ENCODE measurements at regions not wholly inside any gene's neighbourhood (a gene's known extent, or its start where the extent isn't known, plus 50 kb on each side); places are given as distances from the start of the nearest gene placed in this dataset.

- Mint-ChIP-seq H3K27ac (no peak overlapping the region), H3K27me3 (no peaks in the 10 kb centered on the region), H3K4me3 (no peak overlapping the region), H3K36me3 (peaks cover 2% of the 10 kb centered on the region), H3K9me3 (ENCODE audit: low read depth) (peaks cover 2% of the 10 kb centered on the region), H3K4me1 (ENCODE audit: low read depth) (peaks cover 11% of the 10 kb centered on the region)
Measured at GRCh38 chr11:104665641-104666040, 232.6 kb downstream of the CASP12 start.

DNA sequence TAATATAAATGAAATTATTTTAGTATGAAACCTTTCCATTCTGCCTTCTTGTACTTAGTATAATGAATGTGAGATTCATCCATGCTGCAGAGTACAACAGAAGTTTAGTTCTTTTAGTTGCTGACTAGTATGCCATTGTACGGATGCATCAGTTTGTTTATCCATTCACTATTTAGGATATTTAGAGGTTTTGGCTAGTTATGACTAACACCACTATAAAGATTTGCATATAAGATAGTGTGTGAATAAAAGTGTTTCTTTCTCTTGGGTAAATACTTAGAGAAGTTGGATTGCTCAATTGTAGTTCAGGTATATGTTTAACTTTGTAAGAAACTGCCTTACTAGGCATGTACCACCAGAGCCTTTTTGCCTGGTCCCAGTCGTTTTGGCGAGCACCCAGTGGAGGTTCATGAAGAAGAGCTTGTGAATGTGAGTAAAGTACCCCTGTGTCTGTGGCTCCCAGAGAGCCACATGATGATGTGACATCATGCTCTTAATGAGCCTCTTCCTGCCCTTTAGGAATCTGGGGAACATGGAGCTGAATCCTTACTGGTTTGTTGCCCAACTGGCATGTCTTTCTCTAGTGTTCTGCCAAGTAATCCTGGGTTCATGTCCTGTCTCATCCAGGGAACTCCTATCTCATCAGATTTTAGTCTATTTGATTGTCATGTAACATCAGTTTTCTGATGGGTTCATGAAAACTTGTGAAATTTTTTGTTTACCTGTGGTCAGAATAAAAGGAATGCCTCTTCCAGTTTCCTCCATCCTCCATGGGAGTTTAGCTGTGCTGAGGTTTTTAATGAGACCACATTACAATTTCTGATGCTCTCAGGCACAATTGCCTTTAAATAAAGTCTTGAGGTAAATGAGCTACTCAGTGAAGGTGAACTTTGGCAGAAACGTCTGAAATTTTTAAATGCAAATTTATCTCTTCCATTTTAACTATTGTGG lies 234.8 kb downstream of the CASP12 start:
- Mint-ChIP-seq H3K27me3 (no peaks in the 10 kb centered on the region), H3K4me3 (no peak overlapping the region), H3K36me3 (peaks cover 2% of the 10 kb centered on the region)

DNA sequence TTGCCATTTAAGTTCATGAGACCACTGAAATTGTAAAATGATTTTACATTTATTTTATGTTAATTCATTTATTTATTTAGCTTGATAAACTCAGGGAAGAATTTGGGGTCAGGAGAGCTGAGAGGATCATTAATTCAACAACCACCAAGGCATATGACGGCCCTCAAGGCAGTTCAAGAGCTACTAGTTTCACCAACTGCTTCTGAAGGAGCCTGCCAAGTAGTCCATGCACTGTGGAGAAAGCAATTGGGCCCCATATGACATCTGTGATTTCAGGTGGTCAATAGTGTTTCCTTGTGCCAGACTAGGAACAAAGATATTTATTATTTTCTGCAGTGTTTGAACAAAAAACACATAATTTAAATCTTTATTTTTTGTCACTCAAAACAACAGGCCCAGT lies 236.4 kb downstream of the CASP12 start:
- no peak overlapping the region for H3K27ac Mint-ChIP-seq
- H3K9me3 Mint-ChIP-seq (ENCODE audit: low read depth) = peaks cover 3% of the 10 kb centered on the region
- H3K36me3 Mint-ChIP-seq = peaks cover 2% of the 10 kb centered on the region
- no peaks in the 10 kb centered on the region for H3K27me3 Mint-ChIP-seq
- H3K4me1 Mint-ChIP-seq (ENCODE audit: low read depth) = peaks cover 3% of the 10 kb centered on the region
- H3K4me3 Mint-ChIP-seq = no peak overlapping the region

More for the DNA sequence above, 234.8 kb downstream of the CASP12 start:
- Mint-ChIP-seq H3K4me1 (ENCODE audit: low read depth) (peaks cover 2% of the 10 kb centered on the region), H3K9me3 (ENCODE audit: low read depth) (peaks cover 3% of the 10 kb centered on the region), H3K27ac (no peak overlapping the region)

- H3K9me3 Mint-ChIP-seq (ENCODE audit: low read depth) = peaks cover 3% of the 10 kb centered on the region
- no peak overlapping the region for H3K27ac Mint-ChIP-seq
- H3K4me3 Mint-ChIP-seq = no peak overlapping the region
- H3K4me1 Mint-ChIP-seq (ENCODE audit: low read depth) = peaks cover 4% of the 10 kb centered on the region
- H3K36me3 Mint-ChIP-seq = peaks cover 2% of the 10 kb centered on the region
- H3K27me3 Mint-ChIP-seq = no peaks in the 10 kb centered on the region
Measured at GRCh38 chr11:104661471-104661870, 236.8 kb downstream of the CASP12 start.

- Mint-ChIP-seq H3K36me3 (no peaks in the 10 kb centered on the region), H3K4me3 (no peak overlapping the region), H3K9me3 (ENCODE audit: low read depth) (peaks cover 3% of the 10 kb centered on the region), H3K27me3 (no peaks in the 10 kb centered on the region), H3K4me1 (ENCODE audit: low read depth) (peaks cover 7% of the 10 kb centered on the region), H3K27ac (no peak overlapping the region)
Measured at GRCh38 chr11:104658177-104658576, 240.1 kb downstream of the CASP12 start.

DNA sequence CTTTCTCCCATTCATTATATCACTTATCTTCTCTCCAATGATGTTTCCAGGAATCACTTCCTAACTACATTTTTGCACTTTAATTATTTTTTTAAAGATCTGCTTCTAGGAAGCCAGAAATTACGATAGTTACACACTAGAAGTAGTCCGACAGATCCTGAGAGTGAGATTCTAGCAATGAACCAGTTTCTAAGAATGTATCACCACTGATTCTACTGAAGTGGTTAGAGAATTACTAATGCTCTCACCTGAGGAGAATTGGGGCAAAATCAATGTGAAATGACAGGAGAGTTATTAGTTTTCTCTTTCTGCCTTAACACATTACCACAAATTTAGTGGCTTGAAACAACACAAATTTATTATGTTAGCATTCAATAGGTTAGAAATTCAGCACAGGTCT lies 241.2 kb downstream of the CASP12 start:
- peaks cover 3% of the 10 kb centered on the region for H3K9me3 Mint-ChIP-seq (ENCODE audit: low read depth)
- no peak overlapping the region for H3K4me3 Mint-ChIP-seq
- H3K27ac Mint-ChIP-seq = no peak overlapping the region
- H3K4me1 Mint-ChIP-seq (ENCODE audit: low read depth) = peaks cover 8% of the 10 kb centered on the region
- H3K36me3 Mint-ChIP-seq = no peaks in the 10 kb centered on the region
- H3K27me3 Mint-ChIP-seq = no peaks in the 10 kb centered on the region

DNA sequence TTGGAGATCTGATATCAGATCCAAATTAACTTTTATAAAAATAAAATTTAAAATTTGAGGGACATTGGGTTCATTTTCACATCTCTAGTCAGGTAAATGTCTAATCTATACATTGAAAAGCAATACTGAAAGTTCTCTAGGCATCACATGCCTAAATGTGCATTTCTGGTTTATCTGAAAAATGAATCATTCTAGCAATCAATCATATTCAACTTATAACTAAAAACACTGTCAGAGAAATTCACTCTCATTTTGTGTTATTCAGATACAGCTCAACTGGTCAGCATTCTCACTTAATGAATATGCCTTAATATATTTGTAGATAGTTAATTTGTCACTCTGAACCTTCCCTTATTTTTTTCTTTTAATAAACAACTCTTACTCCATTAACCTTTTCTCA lies 243.2 kb downstream of the CASP12 start:
- no peaks in the 10 kb centered on the region for H3K9me3 Mint-ChIP-seq (ENCODE audit: low read depth)
- peaks cover 8% of the 10 kb centered on the region for H3K4me1 Mint-ChIP-seq (ENCODE audit: low read depth)
- H3K36me3 Mint-ChIP-seq = peaks cover 4% of the 10 kb centered on the region
- no peaks in the 10 kb centered on the region for H3K27me3 Mint-ChIP-seq
- no peak overlapping the region for H3K4me3 Mint-ChIP-seq
- no peak overlapping the region for H3K27ac Mint-ChIP-seq

DNA sequence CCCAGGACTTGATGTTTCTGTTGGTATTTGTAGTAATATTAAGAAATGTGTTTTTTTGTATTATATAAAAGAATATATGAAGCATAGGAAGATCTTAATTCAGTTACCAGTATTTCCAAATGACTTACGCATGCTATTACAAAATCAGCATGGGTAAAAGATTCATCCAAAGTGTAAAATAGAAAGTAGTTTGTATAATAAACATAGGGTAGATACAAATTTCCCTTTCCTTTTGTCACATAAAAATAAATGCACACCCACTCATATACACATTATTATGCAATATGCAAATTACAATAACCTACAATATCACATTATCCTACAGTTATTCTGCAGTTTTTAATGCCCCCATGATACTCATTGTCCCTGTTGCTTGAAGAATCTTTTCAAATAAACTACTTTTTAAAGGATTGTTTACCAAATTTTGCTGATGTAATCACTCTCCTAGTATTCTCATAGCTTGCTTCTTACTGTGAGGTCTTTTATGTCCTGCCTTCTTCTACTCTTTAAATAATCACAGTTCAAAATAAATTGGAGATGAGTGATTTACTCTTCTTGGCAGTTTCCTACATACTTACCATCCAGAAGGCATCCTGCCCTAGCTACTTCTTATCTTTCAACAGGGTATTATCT lies 244.0 kb downstream of the CASP12 start:
- Mint-ChIP-seq H3K9me3 (ENCODE audit: low read depth) (no peaks in the 10 kb centered on the region), H3K4me3 (no peak overlapping the region), H3K36me3 (peaks cover 6% of the 10 kb centered on the region), H3K4me1 (ENCODE audit: low read depth) (peaks cover 8% of the 10 kb centered on the region), H3K27me3 (no peaks in the 10 kb centered on the region), H3K27ac (no peak overlapping the region)

DNA sequence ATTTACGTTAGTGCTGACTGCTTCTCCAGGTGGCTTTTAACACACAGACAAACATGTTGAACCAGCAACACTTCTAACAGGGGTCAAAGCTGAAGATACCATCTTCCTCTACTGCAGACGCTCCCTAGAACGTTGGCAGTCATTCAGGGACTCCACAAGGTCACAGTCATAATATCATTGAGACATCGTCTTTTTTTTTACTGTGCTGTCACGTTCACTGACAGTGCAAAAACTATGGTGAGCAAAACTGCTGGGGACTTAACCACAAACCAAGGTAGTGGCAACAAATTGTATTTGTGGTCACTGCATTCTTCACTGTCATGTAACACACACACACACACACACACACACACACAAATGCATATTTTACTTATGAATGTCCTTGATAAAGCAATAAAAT lies 244.9 kb downstream of the CASP12 start:
- Mint-ChIP-seq H3K27ac (no peak overlapping the region), H3K27me3 (no peaks in the 10 kb centered on the region), H3K4me1 (ENCODE audit: low read depth) (peaks cover 13% of the 10 kb centered on the region), H3K9me3 (ENCODE audit: low read depth) (no peaks in the 10 kb centered on the region), H3K4me3 (no peak overlapping the region), H3K36me3 (peaks cover 6% of the 10 kb centered on the region)

- H3K4me1 Mint-ChIP-seq (ENCODE audit: low read depth) = peaks cover 13% of the 10 kb centered on the region
- no peaks in the 10 kb centered on the region for H3K9me3 Mint-ChIP-seq (ENCODE audit: low read depth)
- no peaks in the 10 kb centered on the region for H3K27me3 Mint-ChIP-seq
- H3K4me3 Mint-ChIP-seq = no peak overlapping the region
- no peak overlapping the region for H3K27ac Mint-ChIP-seq
- H3K36me3 Mint-ChIP-seq = peaks cover 6% of the 10 kb centered on the region
Measured at GRCh38 chr11:104652996-104653395, 245.3 kb downstream of the CASP12 start.

DNA sequence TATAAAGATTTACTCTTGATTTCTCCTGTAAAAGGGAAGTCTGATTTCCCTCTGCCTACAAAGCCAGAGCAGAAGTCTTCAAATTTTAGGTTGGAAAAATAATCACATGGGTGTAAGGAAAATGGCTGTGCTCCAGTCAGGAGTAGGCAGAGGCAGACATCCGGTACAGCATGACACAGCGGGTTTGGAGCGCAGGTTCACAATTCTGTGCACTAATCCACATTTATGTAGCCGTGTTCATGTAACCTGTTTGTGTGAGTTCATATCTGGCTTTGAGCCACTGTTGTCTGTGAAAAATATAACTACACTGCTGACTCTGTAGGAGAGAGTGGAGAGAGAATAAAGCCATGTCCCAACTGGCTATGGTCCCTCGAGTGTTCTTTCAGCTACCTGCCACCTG lies 248.0 kb downstream of the CASP12 start:
- H3K9me3 Mint-ChIP-seq (ENCODE audit: low read depth) = no peaks in the 10 kb centered on the region
- peaks cover 6% of the 10 kb centered on the region for H3K36me3 Mint-ChIP-seq
- no peak overlapping the region for H3K27ac Mint-ChIP-seq
- H3K4me1 Mint-ChIP-seq (ENCODE audit: low read depth) = peaks cover 15% of the 10 kb centered on the region
- no peaks in the 10 kb centered on the region for H3K27me3 Mint-ChIP-seq
- no peak overlapping the region for H3K4me3 Mint-ChIP-seq

- Mint-ChIP-seq H3K4me1 (ENCODE audit: low read depth) (peaks cover 15% of the 10 kb centered on the region), H3K4me3 (no peak overlapping the region)
Measured at GRCh38 chr11:104649002-104649401, 249.3 kb downstream of the CASP12 start.

DNA sequence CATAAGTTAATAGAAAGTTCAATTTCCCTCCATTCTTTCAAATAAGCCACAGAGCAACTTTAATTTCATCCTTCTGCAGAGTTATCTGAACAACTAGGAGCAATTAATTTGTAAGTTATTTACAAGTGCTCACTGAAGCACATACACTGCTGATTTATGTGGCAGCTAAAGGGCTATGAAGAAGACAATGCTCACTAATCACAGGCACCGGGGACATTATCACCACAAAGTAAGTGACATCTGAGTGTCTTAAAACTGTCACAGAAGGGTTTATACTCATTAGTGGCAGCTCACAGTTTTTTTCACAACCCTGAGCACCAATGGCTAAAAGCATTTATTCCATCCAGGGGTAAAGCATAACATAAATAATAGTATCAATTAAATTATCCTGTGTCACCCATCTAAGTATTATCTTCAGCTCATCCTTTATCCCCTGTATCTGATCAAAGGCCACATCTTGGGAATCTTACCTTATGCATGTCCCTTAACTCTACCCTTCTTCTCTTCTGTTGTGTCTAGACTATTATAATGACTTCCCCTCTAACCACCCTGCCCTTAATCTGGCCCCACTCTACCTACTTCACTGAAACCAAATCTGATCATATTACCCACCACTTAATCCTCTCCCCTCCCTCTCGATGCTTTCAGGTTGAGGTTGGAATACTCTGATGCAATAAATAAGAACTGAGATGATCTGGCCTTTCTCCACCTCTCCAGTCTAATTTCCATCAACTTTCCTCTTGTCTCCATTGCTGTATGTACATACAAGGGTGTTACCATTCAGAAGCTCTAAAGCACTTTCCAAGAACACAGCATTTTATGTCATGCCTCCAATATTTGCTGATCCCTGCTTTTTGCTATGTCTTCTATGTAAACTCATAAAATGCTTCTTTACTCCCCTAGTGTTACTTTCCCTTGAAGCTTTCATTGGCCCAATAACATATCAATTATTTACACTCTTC lies 252.7 kb downstream of the CASP12 start:
- peaks cover 2% of the 10 kb centered on the region for H3K36me3 Mint-ChIP-seq
- H3K27me3 Mint-ChIP-seq = no peaks in the 10 kb centered on the region
- H3K9me3 Mint-ChIP-seq (ENCODE audit: low read depth) = no peaks in the 10 kb centered on the region
- peaks cover 9% of the 10 kb centered on the region for H3K4me1 Mint-ChIP-seq (ENCODE audit: low read depth)
- H3K27ac Mint-ChIP-seq = no peak overlapping the region
- no peak overlapping the region for H3K4me3 Mint-ChIP-seq

More at GRCh38 chr11:104649002-104649401, 249.3 kb downstream of the CASP12 start:
- no peaks in the 10 kb centered on the region for H3K27me3 Mint-ChIP-seq
- H3K36me3 Mint-ChIP-seq = peaks cover 6% of the 10 kb centered on the region
- no peak overlapping the region for H3K27ac Mint-ChIP-seq
- H3K9me3 Mint-ChIP-seq (ENCODE audit: low read depth) = no peaks in the 10 kb centered on the region

DNA sequence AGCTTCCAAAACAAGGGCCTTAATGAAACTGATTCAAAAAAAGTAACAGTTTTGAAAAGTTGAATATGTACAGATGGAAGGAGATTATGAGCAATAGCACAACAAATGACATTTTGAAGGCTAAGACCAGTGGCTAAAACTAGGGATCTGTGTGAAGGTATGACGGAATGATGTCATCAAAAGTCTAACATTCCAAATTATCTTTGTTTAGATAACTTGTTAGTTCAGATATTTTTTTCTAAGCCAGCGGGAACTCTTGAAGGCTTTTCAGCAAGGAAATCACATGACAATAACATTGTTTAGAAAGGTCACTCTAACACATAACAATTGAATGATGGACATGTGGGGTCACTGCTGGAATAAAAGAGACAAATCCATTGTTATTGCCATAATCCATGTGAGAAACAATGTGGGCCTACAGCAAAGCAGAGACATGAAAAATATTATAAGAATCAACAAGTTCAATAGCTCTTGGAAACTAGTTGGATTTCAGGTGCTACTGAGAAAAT lies 260.5 kb downstream of the CASP12 start:
- no peaks in the 10 kb centered on the region for H3K36me3 Mint-ChIP-seq
- no peaks in the 10 kb centered on the region for H3K9me3 Mint-ChIP-seq (ENCODE audit: low read depth)
- H3K4me3 Mint-ChIP-seq = no peak overlapping the region
- no peaks in the 10 kb centered on the region for H3K27me3 Mint-ChIP-seq
- no peaks in the 10 kb centered on the region for H3K4me1 Mint-ChIP-seq (ENCODE audit: low read depth)
- no peak overlapping the region for H3K27ac Mint-ChIP-seq

Data from activated naive CD8-positive, alpha-beta T cell (primary cell).